Esophagus squamous epithelium (tissue), 4 donors: ENCODE measurements at regions not wholly inside any gene's neighbourhood (a gene's known extent, or its start where the extent isn't known, plus 50 kb on each side); places are given as distances from the start of the nearest gene placed in this dataset.

Experiments used
- POLR2A ChIP-seq, 4 donors: fragments of 450-650 bp; IDR thresholded peaks; one replicate each; pipeline ENCODE4 v1.6.1; 2017; ENCODE audit warnings: antibody characterized with exemption in 4 of 4, mild to moderate bottlenecking in 4 of 4, moderate library complexity in 3 of 4
- TF ChIP-seq, protein P1 (sequence below), 6 experiments: fragments of 450-650 bp in 4 of 6; fragments of 200-600 bp in 2 of 6; sonication (generic) in 2 of 6; IDR thresholded peaks; one replicate each; pipeline ENCODE4 v1.5.1; 2016 to 2019; ENCODE audit warnings: antibody characterized with exemption in 6 of 6, mild to moderate bottlenecking in 4 of 6, moderate library complexity in 4 of 6

DNA sequence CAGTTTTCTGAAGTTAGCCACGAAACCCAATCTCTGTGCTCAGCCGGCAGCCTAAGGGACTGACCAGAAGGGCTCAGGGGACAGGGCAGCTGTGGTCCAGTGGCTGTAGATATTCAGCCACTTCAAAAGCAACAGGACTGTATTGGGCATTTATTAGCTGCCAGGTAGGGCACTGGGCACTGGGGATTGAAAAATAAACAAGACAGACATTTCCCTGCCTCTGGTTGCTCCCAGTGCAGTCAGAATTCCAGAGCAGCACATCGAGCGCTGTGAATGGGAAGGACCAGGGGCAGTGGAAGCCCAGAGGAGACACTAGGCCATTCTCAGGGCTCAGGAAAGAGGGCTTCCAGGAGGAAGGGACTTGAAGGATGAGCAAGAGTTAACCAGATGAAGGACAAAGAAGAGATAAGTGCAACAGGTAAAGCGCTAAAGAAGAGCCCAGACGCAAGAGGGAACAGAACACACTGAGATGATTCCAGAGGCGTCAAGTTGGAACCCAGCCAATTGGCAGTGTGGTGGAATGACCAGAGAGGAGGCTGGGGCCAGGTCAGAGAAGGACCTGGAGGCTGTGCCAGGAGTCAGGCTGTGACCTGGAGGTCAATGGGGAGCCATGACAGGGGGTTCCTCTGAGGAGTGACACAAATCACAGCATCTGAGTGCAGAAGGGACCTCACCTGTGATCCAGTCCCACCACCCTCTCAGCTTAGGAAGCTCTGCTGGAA is 122.5 kb upstream of the ZNF618 start:
- TF ChIP-seq, protein P1, sequence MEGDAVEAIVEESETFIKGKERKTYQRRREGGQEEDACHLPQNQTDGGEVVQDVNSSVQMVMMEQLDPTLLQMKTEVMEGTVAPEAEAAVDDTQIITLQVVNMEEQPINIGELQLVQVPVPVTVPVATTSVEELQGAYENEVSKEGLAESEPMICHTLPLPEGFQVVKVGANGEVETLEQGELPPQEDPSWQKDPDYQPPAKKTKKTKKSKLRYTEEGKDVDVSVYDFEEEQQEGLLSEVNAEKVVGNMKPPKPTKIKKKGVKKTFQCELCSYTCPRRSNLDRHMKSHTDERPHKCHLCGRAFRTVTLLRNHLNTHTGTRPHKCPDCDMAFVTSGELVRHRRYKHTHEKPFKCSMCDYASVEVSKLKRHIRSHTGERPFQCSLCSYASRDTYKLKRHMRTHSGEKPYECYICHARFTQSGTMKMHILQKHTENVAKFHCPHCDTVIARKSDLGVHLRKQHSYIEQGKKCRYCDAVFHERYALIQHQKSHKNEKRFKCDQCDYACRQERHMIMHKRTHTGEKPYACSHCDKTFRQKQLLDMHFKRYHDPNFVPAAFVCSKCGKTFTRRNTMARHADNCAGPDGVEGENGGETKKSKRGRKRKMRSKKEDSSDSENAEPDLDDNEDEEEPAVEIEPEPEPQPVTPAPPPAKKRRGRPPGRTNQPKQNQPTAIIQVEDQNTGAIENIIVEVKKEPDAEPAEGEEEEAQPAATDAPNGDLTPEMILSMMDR (IDR thresholded peaks at IDR 0.05), result no peak
- TF ChIP-seq POLR2A (IDR thresholded peaks at IDR 0.05), result no peak
